ENCODE measurements at regions not wholly inside any gene's neighbourhood (a gene's known extent, or its start where the extent isn't known, plus 50 kb on each side); places are given as distances from the start of the nearest gene placed in this dataset.
"Not testable (repeated sequence)": the region's sequence is repeated elsewhere in the genome, so short reads cannot be mapped to it uniquely, and the experiment has no call there.

DNA sequence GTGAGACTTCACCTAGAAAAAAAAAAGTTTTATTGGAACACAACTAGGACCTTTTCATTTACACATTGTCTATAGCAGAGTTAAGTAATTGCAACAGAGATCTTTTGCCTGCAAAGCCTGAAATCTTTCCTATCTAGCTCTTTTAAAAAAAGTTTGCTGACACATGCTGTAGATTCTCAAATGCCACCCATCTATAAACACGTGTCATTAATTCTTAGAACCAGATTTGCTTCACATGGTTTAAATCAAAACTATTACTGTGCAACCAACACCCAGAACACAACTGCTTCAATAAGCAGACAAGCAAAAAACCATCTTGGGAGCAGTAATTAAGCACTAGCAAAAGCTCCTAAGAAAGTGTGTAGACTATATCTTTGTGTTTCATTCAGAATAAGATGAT, 55.0 kb downstream of the OXSM start:
- DNase-seq = no peak

DNA sequence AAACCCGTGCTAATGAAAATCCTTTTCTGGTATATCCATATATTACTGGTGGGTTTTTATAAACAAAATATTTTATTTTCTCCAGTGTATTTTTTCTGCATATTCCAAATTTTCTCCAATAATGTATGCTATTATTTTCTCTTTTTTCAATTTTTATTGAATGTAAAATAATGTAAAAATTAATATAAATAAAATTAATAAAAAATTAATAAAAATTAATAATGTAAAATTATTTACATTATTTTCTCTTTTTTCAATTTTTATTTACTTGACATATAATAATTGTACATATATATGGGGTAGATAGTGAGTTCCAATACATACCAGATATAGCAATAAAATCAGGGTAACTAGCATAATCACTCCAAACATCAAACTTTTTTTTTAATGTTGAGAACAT, 56.4 kb downstream of the OXSM start:
- no peak for DNase-seq

DNA sequence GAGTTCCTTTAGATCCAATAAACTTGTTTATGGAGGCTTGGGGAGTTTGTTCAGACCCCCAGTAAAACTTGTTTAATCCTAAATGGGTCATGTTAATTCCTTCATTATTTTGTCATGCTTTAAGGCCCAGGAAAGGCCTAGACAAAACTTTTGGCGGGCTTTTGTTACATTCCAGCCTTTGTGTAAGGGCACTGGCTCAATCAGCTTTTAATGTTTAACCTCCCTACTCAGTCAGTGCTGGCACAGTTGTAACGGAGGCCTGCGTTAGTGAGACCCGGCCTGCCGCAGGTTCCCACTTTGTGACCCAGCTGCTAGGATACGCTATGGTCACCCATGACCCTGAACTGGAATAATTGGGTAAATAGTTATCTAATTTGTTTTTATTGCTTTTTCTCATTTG, 59.2 kb downstream of the OXSM start:
- DNase-seq = no peak

DNA sequence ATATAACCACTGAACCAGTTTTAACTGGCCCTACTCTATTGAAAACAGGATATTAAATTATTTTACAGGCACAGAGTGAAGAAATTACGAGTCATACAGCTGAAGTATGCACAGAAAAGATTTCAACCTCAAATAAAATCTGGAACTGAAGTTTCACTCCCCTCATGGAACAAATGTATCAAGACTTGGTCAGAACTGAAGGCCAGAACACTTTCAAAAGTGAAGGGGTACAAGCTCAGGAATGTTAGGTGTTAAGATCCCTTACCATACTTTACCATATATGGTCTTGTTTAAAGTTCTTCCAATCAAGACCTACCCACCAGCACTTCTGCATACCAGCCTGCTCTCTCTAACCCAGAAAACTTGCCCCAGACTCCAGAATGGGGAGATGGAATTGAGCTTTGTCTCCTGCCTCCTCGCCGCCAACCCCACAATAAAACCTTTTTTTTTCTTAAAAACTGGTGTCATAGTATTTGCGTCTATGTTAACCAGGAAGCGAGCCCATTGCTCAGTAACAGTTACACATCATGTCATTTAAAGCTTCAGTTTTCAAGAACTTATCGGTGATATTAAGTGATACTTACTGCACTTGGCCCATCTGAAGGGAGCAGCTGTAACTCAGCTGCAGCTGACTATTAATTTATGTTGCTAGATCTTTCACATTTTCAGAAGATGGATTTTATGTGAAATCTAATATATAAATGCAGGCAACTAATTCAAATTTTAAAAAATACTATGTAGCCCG, 59.9 kb downstream of the OXSM start:
- DNase-seq = no peak

DNA sequence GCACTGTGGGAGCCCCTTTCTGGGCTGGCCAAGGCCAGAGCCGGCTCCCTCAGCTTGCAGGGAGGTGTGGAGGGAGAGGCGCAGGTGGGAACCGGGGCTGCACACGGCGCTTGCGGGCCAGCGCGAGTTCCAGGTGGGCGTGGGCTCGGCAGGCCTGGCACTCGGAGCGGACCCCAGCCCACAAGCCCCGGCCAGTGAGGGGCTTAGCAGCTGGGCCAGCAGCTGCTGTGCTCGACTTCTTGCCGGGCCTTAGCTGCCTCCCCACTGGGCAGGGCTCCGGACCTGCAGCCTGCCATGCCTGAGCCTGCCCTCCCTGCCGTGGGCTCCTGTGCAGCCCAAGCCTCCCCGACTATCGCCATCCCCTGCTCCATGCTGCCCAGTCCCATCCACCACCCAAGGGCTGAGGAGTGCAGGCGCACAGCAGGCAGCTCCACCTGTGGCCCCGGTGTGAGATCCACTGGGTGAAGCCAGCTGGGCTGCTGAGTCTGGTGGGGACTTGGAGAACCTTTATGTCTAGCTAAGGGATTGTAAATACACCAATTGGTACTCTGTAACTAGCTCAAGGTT, 61.9 kb downstream of the OXSM start:
- DNase-seq = not testable (repeated sequence)

DNA sequence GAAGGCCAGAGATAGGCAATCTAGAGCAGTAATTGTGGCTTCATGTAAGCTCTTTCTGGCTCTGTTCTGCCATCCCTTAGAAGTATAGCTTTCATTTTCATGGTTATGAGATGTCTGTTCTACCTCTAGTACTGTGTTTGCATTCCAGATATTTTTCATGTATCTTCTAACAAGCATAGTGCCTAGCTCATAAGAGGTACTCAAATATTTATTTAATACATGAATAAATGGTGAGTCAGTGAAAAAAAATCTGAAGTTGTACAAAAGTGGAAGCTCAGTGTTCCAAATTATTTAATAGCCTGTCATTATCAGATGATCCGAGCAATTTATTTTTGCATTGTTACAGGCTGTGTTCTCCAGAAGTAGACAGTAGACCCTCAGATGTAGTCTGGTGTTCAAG, 64.3 kb downstream of the OXSM start:
- no peak for DNase-seq

DNA sequence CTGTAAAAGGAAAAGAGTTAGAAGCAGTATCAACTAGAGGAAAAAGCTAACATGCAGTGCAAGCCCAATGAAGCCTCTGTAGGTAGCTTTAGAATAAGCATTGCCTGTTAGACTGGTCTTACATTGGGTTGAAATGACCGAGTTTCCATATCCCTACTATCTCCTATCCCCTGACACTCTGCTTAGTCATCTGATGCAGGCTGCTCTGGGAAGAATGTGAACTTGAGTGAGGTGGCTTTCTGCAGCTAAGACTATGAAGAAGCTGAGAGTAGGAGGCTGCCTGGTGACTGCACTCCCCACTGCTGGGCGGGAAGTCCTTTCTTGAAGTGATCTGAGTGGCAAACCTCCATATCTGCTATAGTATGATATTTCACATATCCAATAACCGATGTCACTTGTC, 64.7 kb downstream of the OXSM start:
- DNase-seq = no peak

DNA sequence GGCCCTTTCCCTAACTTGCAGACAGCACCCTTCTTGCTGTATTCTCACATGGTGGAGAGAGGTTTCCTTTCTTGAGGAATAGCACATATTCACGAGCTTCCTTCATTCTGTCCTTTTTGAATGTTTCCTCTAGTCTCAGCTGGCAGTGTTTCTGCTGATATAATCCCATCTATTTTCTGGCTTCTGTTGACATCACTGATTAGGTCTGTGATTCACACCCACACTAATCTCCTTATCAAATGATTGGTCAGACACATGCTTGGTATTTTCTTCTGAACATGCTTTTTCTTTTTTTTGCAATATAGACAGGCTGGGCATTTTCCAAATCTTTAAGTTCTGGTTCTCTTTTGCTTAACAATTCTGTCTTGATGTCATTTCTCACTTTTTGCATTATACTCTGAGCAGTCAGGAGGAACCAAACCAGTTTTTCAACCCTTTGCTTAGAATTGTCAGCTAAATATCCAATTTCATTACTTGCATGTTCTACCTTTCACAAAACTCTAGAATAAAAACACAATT, 65.4 kb downstream of the OXSM start:
- DNase-seq = no peak

DNA sequence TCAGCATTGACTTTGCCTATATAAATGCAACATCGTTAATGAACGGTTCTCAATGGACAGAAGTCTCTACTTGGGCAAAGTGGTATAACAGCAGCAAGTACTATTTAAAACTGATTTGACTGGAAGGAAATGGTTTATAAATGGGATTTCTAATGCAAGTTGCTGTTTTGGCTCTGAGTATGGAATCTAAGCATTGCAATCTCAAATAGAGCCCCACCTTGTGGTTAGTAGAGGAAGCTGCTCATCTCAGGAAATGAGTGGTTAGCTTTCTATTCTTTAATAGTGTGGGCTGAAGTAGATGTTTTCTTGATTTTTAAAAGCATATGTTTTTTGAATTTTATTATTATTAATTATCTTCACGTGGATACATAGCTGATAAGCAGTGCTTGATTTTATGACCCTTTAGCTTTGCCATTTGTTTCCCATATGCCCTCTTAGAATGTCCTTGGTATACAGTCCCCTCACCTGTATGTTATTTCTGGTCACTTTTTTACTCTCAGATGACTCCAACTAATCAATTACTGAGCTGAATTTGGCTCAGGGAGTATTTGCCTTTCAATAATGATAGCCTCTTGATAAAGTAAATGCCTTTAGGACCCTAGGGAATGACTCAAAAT, 67.1 kb downstream of the OXSM start:
- DNase-seq = no peak

DNA sequence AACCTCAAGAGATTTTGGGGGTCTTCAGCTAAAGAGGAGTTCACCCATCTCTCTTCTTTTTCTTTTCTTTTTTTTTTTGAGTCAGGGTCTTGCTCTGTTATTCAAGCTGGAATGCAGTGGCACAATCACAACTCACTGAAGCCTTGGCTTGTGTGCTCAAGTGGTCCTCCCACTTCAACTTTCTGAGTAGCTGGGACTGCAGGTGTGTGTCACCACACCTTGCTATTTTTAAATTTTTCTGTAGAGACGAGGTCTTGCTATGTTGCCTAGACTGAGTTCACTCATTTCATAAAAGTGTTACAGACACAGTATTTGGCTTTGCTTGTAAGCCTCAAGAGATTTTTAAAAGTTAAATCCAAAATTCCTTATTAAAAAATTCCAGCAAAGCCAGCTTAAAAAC, 71.7 kb downstream of the OXSM start:
- DNase-seq = no peak

DNA sequence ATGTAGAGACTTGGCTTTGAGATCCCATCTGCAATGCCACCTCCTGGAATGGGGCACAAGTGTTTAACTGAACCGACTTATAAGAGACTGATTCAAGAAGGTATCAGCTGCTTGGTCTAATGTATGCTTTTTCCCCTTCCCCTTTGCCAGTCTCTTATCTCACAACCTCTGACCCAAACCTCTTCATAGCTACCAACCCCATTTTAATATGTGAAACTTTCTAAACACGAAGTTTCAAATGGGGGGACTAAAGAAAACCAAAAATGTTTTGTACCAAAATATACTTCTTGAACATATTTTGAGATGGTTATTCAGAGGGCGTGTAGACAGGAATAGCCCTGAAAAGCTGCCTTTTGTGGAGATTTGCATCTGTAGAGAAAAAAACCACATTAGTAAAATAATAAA, 73.1 kb downstream of the OXSM start:
- no peak for DNase-seq

DNA sequence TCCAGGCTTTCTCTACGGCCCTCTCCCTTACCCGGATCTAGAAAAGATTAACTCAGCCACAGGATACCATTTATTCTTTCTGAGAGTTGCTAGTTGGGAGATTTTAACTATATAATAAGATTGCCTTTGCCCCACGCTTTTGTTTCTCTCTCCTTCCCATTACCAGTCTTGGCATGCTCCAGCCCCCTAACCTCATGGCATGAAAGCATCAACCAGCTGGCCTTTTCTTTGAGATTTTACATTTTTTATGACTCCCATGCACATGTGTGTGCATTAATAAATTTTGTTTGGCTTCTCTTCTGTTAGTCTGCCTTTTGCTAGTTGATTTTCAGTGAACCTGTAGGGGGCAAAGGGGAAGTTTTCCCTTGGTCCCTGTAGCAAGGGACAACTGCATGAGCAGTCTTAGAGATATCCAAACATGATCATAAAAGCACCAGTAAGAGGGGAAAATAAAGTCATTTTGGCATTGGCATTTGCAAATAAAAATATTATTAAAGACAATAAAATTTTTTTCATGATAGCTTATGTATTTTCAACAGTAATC, 73.6 kb downstream of the OXSM start:
- no peak for DNase-seq

DNA sequence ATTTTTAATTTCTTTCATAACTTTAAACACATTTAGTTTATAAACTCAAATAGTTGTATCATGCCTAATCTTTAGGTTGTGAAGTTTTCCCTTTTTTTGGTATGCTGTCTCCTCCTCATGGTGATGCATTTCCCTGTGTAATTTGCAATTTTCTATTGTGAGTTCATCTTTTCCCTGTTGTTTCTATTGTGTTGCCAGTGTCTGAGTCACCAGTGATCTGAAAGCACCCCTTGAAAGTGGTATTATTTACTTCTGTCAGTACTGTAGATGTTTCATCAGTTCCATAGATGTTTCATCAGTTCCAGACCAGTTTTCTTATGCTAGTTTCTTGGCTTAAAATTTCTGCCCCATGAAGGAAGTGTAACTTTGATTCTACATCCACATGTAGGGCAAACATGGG, 80.6 kb downstream of the OXSM start:
- DNase-seq = no peak

DNA sequence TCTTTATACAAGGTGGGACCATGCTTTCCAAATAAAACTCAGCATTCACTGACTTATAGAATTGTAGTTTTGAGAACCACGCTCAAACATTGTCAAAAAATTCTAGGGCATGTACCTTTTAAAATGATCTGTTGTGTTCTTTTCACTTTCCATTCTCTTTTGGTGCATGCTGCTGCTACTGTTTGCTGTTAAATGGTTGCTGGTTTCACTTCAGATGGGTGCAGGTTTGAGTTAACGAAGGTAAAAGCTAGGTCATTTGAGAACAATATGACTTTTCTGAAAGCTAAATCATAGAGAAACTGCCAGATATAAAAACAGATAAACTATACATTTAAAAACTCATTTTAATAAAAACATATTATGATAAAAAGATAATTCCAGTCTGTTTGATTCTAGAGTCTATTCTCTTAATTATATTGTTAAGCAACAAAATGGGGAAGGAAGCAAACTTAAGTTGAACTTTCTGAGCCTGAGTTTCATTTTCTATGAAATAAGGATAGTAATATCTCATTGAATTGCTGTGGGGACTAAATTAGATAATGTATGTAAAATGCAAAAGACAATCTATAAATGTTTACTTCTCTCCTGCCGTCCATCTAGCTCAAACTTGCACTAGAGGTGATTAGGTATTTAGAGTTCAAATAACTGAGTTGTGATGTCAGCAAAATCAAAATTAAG, 82.4 kb downstream of the OXSM start:
- no peak for DNase-seq

DNA sequence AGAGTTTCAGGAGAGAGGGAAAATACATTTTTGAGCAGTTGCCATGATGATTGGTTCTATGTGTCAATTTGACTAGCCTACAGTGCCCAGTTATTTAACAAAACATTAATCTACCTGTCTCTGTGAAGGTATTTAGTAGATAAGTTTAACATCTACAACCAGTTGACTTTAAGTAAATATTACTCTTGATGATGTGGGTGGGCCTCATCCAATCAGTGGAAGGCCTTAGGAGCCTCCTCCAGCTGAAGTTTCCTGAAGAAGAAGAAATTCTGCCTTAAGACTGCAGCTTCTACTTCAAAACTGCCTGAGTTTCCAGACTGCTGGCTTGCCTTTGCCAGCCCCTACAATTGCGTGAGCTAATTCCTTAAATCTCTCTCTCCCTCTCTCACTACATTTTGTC, 93.6 kb downstream of the OXSM start:
- no peak for DNase-seq

DNA sequence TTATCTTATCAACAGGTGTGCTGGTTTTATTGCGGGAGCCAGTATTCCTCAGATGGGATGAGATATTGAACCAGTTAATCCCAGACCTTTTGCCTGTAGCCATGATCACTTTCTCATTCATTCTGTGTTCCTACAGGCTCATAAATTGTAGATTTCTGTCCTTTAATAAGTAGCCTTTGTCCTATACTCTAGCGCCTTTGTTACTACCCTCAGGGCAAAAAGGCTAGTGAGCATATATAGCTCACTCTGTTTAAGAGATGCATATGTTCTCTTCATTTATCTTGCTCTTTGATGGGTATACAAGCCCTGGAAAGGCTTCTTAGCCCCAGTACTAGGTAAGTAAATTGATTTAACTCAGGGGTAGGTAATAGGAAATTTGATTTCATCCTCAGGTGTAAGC, 95.1 kb downstream of the OXSM start:
- no peak for DNase-seq

DNA sequence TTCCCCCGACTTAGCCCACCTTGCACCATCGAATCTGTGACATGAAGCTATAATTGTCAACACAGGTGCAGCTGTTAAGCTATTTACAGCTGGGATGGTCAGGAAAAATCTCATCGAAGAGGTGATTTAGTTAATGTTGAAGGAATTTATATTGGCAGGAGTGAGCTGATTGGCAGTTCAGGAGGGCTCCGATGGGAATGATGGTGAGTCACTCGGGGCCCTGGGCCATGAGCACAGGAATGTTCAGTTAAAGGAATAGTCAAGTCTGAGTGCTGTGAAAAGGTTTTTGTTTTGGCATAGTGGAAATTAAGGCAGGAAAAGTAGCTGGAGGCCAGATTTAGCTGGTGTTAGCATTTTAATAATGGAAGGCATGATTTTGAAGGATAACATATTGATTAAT, 95.7 kb downstream of the OXSM start:
- no peak for DNase-seq

DNA sequence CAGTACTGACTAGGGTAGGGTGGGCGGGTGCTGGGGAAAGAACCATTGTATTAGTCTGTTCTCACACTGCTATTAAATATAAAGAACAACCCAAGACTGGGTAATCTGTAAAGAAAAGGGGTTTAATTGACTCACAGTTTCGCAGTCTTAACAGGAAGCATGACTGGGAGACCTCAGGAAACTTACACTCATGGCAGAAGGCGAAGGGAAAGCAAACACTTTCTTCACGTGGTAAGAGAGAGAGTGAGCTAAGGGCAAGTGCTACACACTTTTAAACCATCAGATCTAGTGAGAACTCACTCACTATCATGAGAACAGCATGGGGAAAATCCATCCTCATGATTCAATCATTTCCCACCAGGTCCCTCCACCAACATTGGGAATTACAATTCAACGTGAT, 98.0 kb downstream of the OXSM start:
- no peak for DNase-seq

DNA sequence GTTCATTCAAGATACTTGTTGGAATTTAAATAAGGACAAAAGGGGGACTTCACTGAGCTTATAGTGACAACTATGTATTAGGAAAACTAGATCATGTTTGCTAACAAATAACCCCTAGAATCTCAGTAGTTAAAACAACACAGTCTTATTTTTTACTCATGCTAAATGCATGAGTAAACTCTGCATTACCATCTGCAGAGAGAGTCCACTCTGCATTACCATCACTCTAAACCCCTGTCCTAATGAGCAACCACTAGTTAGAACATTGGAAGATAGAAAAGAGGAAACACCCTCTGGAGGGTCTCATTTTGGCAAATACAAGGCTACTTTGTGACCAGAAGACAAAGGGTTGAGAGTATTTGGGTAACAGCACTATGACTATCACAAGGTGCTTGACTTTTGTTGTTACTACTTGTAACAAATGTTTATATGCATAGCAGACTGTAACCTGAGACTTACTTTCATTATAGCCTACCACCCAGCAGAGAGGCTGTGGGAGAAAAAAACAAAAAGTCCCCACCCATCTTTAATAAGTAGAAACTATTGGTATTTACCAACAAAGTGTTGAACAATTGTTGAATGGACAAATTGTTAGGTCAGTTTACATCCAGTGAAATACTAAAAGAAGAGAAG, 99.1 kb downstream of the OXSM start:
- DNase-seq = no peak

DNA sequence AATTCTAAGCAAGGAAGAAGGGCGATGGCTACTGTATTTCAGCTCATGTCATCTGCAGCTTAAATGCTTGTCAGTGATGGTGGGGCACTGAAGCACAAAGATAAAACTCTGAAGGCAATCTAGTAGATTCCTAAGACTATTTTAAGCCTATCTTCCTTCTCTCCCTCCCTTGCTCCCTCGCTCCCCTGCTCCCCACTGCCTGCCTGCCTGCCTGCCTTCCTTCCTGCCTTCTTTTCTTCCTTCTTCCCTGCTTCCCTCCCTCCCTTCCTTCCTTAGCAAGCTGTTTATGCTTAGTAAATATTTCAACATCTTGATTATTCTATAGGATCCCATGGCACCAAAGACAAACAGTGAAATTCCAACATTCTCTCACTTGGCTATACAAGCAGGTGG, 99.6 kb downstream of the OXSM start:
- no peak for DNase-seq

DNA sequence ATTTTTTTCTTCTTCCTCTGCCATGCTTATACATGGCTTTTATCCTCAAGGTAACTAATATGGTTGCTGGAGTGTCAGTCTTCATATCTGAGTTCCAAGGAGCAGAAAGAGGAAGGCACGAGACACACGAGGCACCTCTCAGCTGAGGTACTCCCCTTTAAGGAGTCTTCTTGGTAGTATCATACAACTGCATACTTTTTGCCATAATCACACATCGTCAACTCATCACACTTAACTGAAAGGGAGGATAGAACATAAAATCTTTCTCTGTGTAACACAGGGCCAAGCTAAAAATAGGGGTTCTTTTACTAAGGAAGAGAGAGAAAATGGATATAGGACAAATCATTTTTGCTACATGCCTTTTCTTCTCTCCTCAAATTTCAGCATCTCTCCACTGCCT, 104.2 kb downstream of the OXSM start:
- no peak for DNase-seq

DNA sequence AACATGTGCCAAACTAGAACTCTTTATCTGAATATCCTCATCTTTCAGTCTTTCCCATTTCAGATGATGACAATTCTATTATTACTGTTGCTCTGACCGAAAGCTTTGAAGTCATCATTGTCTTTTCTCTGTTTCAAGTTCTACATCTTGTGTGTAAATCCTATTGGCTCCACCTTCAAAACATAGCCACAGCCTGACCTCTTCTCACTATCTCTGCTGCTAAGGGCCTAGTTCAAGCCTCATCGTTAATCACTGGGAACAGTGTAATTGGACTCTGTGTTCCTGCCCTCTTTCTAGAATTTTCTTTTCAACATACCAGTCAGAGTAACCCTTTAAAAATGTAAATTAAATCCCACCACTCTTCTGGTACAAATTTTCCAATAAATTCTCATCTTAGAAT, 105.1 kb downstream of the OXSM start:
- no peak for DNase-seq
